Uterus (tissue), 2 donors: ENCODE measurements at regions not wholly inside any gene's neighbourhood (a gene's known extent, or its start where the extent isn't known, plus 50 kb on each side); places are given as distances from the start of the nearest gene placed in this dataset.

Source experiments
- POLR2A ChIP-seq, 2 donors: fragments of 450-650 bp; IDR thresholded peaks; one replicate each; pipeline ENCODE4 v1.6.1; 2016; ENCODE audit warnings: antibody characterized with exemption in 2 of 2, mild to moderate bottlenecking in 1 of 2, moderate library complexity in 1 of 2
- TF ChIP-seq, protein P1 (sequence below), 4 experiments: fragments of 200-600 bp in 2 of 4; fragments of 450-650 bp in 2 of 4; sonication (generic) in 2 of 4; IDR thresholded peaks; one replicate each; pipeline ENCODE4 v1.5.1; 2016 to 2019; ENCODE audit warnings: antibody characterized with exemption in 4 of 4, mild to moderate bottlenecking in 2 of 4, moderate library complexity in 1 of 4

DNA sequence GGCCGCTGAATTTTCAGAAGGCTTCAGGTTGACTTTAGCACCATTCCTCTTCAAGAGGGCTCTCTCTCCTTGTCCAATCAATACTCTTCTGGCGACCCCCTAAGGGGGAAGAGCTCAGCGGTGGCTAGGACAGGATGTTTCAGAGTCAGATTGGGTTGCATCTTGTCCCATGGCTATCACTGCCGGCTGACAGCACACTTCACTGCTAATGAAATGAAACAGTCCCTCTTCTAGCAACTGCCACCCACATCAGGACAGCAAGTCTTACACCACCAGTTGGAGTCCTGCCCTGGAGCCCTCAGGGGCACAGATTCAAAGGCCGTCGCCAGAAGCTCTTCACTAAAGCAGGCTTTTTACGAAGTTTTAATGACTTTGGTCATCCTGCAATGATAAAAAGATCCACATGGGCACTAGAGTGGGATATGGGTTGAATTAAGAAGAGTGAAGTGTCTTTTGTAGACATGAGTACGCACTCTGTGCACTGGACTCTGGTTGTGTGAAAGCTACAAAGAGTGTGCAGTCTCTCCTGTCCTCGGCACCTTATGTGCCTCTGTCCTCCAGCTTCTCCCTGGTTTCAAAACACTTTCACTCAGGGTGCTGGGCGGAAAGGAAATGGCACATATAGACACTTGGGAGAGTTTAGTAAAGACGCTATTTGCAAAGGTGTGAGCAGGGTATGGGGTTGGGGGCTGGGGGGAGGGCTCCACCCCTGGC, 66.1 kb upstream of the SLC22A16 start:
- TF ChIP-seq, protein P1, sequence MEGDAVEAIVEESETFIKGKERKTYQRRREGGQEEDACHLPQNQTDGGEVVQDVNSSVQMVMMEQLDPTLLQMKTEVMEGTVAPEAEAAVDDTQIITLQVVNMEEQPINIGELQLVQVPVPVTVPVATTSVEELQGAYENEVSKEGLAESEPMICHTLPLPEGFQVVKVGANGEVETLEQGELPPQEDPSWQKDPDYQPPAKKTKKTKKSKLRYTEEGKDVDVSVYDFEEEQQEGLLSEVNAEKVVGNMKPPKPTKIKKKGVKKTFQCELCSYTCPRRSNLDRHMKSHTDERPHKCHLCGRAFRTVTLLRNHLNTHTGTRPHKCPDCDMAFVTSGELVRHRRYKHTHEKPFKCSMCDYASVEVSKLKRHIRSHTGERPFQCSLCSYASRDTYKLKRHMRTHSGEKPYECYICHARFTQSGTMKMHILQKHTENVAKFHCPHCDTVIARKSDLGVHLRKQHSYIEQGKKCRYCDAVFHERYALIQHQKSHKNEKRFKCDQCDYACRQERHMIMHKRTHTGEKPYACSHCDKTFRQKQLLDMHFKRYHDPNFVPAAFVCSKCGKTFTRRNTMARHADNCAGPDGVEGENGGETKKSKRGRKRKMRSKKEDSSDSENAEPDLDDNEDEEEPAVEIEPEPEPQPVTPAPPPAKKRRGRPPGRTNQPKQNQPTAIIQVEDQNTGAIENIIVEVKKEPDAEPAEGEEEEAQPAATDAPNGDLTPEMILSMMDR (IDR thresholded peaks at IDR 0.05): no peak
- no peak for TF ChIP-seq POLR2A (IDR thresholded peaks at IDR 0.05)
